ENCODE measurements at regions not wholly inside any gene's neighbourhood (a gene's known extent, or its start where the extent isn't known, plus 50 kb on each side); places are given as distances from the start of the nearest gene placed in this dataset.

DNA sequence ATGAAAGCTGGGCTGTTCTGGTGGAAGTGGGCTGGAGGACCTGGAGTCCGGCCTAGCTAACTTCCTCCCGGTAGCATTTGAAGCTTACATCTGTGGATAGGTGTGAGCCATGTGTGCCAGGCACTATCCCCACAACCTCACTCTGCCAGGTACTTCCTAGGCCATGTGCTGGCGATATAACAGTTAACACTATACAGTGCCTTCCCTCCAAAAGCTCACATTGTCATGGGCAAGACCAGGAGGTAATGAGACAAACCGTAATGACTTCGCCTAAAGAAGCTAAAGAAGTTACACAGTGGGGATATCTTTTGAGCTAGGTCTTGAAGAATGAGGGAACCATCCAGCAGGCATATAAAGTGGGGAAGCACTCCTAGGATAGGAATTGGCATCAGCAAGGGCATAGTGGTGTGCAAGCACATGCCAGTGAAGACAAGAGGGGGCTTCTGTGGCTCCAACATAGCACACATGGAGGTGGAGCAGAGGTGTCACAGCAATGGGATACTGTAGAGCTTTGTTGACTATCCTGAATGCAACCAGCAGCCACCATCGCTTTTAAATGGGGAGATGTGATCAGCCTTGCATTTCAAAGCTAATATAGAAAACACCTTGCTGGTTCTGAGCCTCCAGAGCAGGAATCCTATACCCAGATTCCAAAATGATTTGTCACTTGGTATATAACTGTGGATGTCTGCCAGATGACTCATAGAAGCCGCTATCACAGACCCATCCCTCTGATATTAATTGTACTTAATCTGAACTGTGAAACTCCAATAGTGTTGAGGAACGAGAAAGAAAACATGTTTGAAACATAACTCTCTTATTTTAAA is 466.3 kb downstream of the LMO4 start:
- POLR2A ChIA-PET, result no interaction called here
- TF ChIP-seq, protein P1, sequence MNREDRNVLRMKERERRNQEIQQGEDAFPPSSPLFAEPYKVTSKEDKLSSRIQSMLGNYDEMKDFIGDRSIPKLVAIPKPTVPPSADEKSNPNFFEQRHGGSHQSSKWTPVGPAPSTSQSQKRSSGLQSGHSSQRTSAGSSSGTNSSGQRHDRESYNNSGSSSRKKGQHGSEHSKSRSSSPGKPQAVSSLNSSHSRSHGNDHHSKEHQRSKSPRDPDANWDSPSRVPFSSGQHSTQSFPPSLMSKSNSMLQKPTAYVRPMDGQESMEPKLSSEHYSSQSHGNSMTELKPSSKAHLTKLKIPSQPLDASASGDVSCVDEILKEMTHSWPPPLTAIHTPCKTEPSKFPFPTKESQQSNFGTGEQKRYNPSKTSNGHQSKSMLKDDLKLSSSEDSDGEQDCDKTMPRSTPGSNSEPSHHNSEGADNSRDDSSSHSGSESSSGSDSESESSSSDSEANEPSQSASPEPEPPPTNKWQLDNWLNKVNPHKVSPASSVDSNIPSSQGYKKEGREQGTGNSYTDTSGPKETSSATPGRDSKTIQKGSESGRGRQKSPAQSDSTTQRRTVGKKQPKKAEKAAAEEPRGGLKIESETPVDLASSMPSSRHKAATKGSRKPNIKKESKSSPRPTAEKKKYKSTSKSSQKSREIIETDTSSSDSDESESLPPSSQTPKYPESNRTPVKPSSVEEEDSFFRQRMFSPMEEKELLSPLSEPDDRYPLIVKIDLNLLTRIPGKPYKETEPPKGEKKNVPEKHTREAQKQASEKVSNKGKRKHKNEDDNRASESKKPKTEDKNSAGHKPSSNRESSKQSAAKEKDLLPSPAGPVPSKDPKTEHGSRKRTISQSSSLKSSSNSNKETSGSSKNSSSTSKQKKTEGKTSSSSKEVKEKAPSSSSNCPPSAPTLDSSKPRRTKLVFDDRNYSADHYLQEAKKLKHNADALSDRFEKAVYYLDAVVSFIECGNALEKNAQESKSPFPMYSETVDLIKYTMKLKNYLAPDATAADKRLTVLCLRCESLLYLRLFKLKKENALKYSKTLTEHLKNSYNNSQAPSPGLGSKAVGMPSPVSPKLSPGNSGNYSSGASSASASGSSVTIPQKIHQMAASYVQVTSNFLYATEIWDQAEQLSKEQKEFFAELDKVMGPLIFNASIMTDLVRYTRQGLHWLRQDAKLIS (CRISPR knock-in tag; IDR thresholded peaks at IDR 0.05; ENCODE audit: borderline replicate concordance), result no peak
- TF ChIP-seq, protein P2, sequence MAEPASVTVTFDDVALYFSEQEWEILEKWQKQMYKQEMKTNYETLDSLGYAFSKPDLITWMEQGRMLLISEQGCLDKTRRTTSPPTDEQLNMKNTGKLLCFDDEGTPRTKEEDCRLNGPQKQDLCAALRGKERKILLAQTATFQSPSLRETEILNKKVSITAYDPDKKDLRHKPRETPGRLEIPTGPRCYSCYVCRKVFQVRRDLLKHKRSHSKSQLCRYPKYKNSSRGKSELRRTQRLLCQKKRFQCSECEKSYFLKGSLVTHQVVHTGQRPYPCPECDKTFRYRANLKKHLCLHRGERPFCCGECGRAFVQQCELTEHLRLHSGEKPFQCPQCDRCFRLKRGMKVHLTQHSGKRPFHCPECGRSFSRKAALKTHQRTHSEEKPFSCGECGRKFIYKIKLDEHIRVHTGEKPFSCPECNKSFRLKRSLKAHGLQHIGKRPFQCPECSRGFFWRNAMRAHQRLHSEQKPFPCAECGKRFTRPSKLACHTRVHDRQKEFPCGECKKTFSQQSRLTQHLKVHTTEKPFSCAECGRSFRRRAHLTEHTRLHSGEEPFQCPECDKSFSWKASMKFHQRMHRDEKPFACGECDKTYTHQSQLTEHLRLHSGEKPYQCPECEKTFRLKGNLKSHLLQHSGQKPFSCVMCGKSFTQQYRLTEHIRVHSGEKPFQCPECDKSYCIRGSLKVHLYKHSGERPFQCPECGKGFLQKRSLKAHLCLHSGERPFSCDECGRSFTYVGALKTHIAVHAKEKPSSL (CRISPR knock-in tag; conservative IDR thresholded peaks at IDR 0.05), result no peak
- TF ChIP-seq RELA (CRISPR knock-in tag; IDR thresholded peaks at IDR 0.05; ENCODE audit: borderline replicate concordance) (no peak), ETV6 (CRISPR knock-in tag; IDR thresholded peaks at IDR 0.05) (no peak)
- TF ChIP-seq, protein P3, sequence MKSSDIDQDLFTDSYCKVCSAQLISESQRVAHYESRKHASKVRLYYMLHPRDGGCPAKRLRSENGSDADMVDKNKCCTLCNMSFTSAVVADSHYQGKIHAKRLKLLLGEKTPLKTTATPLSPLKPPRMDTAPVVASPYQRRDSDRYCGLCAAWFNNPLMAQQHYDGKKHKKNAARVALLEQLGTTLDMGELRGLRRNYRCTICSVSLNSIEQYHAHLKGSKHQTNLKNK (CRISPR knock-in tag; IDR thresholded peaks at IDR 0.05), result no peak
- Mint-ChIP-seq H3K27ac (no peak overlapping the region), H3K36me3 (no peaks in the 10 kb centered on the region), H3K27me3 (ENCODE audit: low read depth) (no peaks in the 10 kb centered on the region), H3K4me3 (no peak overlapping the region), H3K9me3 (no peaks in the 10 kb centered on the region), H3K4me1 (peaks cover 22% of the 10 kb centered on the region)
- no peak for ATAC-seq
- no peak for DNase-seq (ENCODE audit: low spot score)
- CTCF ChIA-PET, result interaction anchor here (1.2 kb wide), 1 partner anchor 159 kb away, joined by 3 read pairs; no protein-coding TSS in a partner anchor

DNA sequence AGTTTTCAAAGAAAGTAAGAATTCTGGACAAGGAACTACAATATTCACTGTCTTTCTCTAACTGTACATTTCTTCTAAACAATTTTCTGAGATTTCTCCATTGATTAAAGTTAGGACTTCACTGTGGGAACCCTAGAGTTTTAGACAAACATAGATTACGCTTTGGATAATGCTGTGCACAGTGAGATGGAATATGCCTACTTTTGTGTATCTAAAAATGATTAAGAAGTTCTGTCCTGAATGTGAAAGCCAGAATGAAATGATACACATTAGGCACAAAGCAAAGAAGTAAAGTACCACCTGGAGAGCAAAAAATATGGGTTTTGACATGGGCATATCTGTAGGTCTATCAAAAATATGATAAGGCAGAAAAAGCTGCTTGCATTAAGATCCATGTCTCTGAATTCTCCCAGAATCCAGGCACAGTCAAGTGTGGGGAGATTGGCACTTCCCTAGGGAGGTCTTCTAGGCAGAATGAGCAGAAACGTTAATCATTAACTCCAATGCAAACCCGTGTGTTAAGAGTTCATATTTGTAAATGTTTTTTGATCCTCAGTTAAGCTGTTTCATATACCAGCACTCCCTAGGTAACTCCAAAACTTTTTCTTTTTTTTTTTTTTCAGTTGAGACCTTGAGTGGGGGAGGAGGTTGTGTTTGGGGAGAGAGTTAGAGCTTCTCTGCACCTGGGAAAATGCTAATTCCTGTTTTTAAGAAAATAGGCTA is 467.1 kb downstream of the LMO4 start:
- ChIA-PET CTCF (interaction anchor here (1.0 kb wide), 1 partner anchor 11 kb away, joined by 3 read pairs; no protein-coding TSS in a partner anchor), POLR2A (no interaction called here)
- no peak for ATAC-seq
- Mint-ChIP-seq H3K4me1 (peaks cover 22% of the 10 kb centered on the region), H3K4me3 (no peak overlapping the region), H3K27ac (no peak overlapping the region), H3K9me3 (peaks cover 3% of the 10 kb centered on the region), H3K36me3 (no peaks in the 10 kb centered on the region), H3K27me3 (ENCODE audit: low read depth) (no peaks in the 10 kb centered on the region)
- DNase-seq (ENCODE audit: low spot score), result no peak
- TF ChIP-seq NFE2L1 (CRISPR knock-in tag; IDR thresholded peaks at IDR 0.05) (no peak), JUN (CRISPR knock-in tag; IDR thresholded peaks at IDR 0.05) (no peak), GTF2I (CRISPR knock-in tag; conservative IDR thresholded peaks at IDR 0.05) (no peak), ZBTB21 (CRISPR knock-in tag; IDR thresholded peaks at IDR 0.05; ENCODE audit: borderline replicate concordance) (no peak)
- TF ChIP-seq, protein P4, sequence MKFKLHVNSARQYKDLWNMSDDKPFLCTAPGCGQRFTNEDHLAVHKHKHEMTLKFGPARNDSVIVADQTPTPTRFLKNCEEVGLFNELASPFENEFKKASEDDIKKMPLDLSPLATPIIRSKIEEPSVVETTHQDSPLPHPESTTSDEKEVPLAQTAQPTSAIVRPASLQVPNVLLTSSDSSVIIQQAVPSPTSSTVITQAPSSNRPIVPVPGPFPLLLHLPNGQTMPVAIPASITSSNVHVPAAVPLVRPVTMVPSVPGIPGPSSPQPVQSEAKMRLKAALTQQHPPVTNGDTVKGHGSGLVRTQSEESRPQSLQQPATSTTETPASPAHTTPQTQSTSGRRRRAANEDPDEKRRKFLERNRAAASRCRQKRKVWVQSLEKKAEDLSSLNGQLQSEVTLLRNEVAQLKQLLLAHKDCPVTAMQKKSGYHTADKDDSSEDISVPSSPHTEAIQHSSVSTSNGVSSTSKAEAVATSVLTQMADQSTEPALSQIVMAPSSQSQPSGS (CRISPR knock-in tag; IDR thresholded peaks at IDR 0.05; ENCODE audit: borderline replicate concordance, low read depth), result no peak
- TF ChIP-seq, protein P5, sequence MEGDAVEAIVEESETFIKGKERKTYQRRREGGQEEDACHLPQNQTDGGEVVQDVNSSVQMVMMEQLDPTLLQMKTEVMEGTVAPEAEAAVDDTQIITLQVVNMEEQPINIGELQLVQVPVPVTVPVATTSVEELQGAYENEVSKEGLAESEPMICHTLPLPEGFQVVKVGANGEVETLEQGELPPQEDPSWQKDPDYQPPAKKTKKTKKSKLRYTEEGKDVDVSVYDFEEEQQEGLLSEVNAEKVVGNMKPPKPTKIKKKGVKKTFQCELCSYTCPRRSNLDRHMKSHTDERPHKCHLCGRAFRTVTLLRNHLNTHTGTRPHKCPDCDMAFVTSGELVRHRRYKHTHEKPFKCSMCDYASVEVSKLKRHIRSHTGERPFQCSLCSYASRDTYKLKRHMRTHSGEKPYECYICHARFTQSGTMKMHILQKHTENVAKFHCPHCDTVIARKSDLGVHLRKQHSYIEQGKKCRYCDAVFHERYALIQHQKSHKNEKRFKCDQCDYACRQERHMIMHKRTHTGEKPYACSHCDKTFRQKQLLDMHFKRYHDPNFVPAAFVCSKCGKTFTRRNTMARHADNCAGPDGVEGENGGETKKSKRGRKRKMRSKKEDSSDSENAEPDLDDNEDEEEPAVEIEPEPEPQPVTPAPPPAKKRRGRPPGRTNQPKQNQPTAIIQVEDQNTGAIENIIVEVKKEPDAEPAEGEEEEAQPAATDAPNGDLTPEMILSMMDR (IDR thresholded peaks at IDR 0.05), result no peak
- TF ChIP-seq, protein P6, sequence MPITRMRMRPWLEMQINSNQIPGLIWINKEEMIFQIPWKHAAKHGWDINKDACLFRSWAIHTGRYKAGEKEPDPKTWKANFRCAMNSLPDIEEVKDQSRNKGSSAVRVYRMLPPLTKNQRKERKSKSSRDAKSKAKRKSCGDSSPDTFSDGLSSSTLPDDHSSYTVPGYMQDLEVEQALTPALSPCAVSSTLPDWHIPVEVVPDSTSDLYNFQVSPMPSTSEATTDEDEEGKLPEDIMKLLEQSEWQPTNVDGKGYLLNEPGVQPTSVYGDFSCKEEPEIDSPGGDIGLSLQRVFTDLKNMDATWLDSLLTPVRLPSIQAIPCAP (CRISPR knock-in tag; IDR thresholded peaks at IDR 0.05), result no peak
- TF ChIP-seq, protein P7, sequence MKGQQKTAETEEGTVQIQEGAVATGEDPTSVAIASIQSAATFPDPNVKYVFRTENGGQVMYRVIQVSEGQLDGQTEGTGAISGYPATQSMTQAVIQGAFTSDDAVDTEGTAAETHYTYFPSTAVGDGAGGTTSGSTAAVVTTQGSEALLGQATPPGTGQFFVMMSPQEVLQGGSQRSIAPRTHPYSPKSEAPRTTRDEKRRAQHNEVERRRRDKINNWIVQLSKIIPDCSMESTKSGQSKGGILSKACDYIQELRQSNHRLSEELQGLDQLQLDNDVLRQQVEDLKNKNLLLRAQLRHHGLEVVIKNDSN (CRISPR knock-in tag; IDR thresholded peaks at IDR 0.05), result no peak
- TF ChIP-seq, protein P1 (CRISPR knock-in tag; IDR thresholded peaks at IDR 0.05; ENCODE audit: borderline replicate concordance), result no peak
- TF ChIP-seq, protein P8, sequence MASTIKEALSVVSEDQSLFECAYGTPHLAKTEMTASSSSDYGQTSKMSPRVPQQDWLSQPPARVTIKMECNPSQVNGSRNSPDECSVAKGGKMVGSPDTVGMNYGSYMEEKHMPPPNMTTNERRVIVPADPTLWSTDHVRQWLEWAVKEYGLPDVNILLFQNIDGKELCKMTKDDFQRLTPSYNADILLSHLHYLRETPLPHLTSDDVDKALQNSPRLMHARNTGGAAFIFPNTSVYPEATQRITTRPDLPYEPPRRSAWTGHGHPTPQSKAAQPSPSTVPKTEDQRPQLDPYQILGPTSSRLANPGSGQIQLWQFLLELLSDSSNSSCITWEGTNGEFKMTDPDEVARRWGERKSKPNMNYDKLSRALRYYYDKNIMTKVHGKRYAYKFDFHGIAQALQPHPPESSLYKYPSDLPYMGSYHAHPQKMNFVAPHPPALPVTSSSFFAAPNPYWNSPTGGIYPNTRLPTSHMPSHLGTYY (CRISPR knock-in tag; IDR thresholded peaks at IDR 0.05), result no peak
